ENCODE measurements at regions not wholly inside any gene's neighbourhood (a gene's known extent, or its start where the extent isn't known, plus 50 kb on each side); places are given as distances from the start of the nearest gene placed in this dataset.

GRCh38 chr13:34003656-34004055, 185.7 kb downstream of the RFC3 start:
- Mint-ChIP-seq H3K36me3 (no peaks in the 10 kb centered on the region), H3K4me1 (no peaks in the 10 kb centered on the region), H3K27ac (no peak overlapping the region), H3K4me3 (no peak overlapping the region), H3K9me3 (no peaks in the 10 kb centered on the region), H3K27me3 (no peaks in the 10 kb centered on the region)
- DNase-seq, result no peak

GRCh38 chr13:34004676-34005075, 186.7 kb downstream of the RFC3 start:
- Mint-ChIP-seq H3K36me3 (no peaks in the 10 kb centered on the region), H3K27me3 (no peaks in the 10 kb centered on the region), H3K9me3 (no peaks in the 10 kb centered on the region), H3K4me1 (no peaks in the 10 kb centered on the region), H3K27ac (no peak overlapping the region), H3K4me3 (no peak overlapping the region)
- no peak for DNase-seq

GRCh38 chr13:34006011-34006410, 188.1 kb downstream of the RFC3 start:
- H3K27ac Mint-ChIP-seq, result no peak overlapping the region
- H3K4me1 Mint-ChIP-seq, result no peaks in the 10 kb centered on the region
- DNase-seq, result no peak
- no peaks in the 10 kb centered on the region for H3K36me3 Mint-ChIP-seq
- no peak overlapping the region for H3K4me3 Mint-ChIP-seq
- H3K9me3 Mint-ChIP-seq, result no peaks in the 10 kb centered on the region
- no peaks in the 10 kb centered on the region for H3K27me3 Mint-ChIP-seq

- no peak for DNase-seq
- H3K27ac Mint-ChIP-seq, result no peak overlapping the region
- H3K27me3 Mint-ChIP-seq, result peaks cover 3% of the 10 kb centered on the region
- no peaks in the 10 kb centered on the region for H3K4me1 Mint-ChIP-seq
- H3K4me3 Mint-ChIP-seq, result no peak overlapping the region
- no peaks in the 10 kb centered on the region for H3K36me3 Mint-ChIP-seq
- H3K9me3 Mint-ChIP-seq, result no peaks in the 10 kb centered on the region
Observed at GRCh38 chr13:34011552-34012085, 193.7 kb downstream of the RFC3 start.

GRCh38 chr13:34012382-34012781, 194.4 kb downstream of the RFC3 start:
- Mint-ChIP-seq H3K4me1 (no peaks in the 10 kb centered on the region), H3K27me3 (peaks cover 3% of the 10 kb centered on the region), H3K36me3 (no peaks in the 10 kb centered on the region), H3K4me3 (no peak overlapping the region), H3K9me3 (no peaks in the 10 kb centered on the region), H3K27ac (no peak overlapping the region)
- DNase-seq, result no peak

GRCh38 chr13:34013061-34013460, 195.1 kb downstream of the RFC3 start:
- no peaks in the 10 kb centered on the region for H3K9me3 Mint-ChIP-seq
- H3K27me3 Mint-ChIP-seq, result peaks cover 3% of the 10 kb centered on the region
- no peaks in the 10 kb centered on the region for H3K36me3 Mint-ChIP-seq

GRCh38 chr13:34017231-34017630, 199.3 kb downstream of the RFC3 start:
- H3K4me3 Mint-ChIP-seq, result no peak overlapping the region
- no peak for DNase-seq
- H3K27me3 Mint-ChIP-seq, result peaks cover 9% of the 10 kb centered on the region
- H3K36me3 Mint-ChIP-seq, result peaks cover 1% of the 10 kb centered on the region
- peaks cover 6% of the 10 kb centered on the region for H3K9me3 Mint-ChIP-seq
- no peak overlapping the region for H3K27ac Mint-ChIP-seq
- no peaks in the 10 kb centered on the region for H3K4me1 Mint-ChIP-seq

More at GRCh38 chr13:34013061-34013460, 195.1 kb downstream of the RFC3 start:
- no peak for DNase-seq
- H3K4me3 Mint-ChIP-seq, result no peak overlapping the region
- no peaks in the 10 kb centered on the region for H3K4me1 Mint-ChIP-seq
- no peak overlapping the region for H3K27ac Mint-ChIP-seq

GRCh38 chr13:34019870-34020269, 201.9 kb downstream of the RFC3 start:
- H3K27ac Mint-ChIP-seq, result no peak overlapping the region
- H3K4me1 Mint-ChIP-seq, result no peaks in the 10 kb centered on the region
- H3K9me3 Mint-ChIP-seq, result peaks cover 6% of the 10 kb centered on the region
- H3K36me3 Mint-ChIP-seq, result peaks cover 1% of the 10 kb centered on the region
- no peak overlapping the region for H3K4me3 Mint-ChIP-seq
- DNase-seq, result no peak
- peaks cover 7% of the 10 kb centered on the region for H3K27me3 Mint-ChIP-seq

GRCh38 chr13:34020388-34020787, 202.4 kb downstream of the RFC3 start:
- peaks cover 6% of the 10 kb centered on the region for H3K9me3 Mint-ChIP-seq
- no peaks in the 10 kb centered on the region for H3K4me1 Mint-ChIP-seq
- no peak overlapping the region for H3K4me3 Mint-ChIP-seq
- H3K27ac Mint-ChIP-seq, result no peak overlapping the region
- H3K27me3 Mint-ChIP-seq, result peaks cover 6% of the 10 kb centered on the region
- no peak for DNase-seq
- peaks cover 1% of the 10 kb centered on the region for H3K36me3 Mint-ChIP-seq

GRCh38 chr13:34021619-34022018, 203.7 kb downstream of the RFC3 start:
- no peak for DNase-seq
- peaks cover 6% of the 10 kb centered on the region for H3K9me3 Mint-ChIP-seq
- peaks cover 6% of the 10 kb centered on the region for H3K27me3 Mint-ChIP-seq
- H3K27ac Mint-ChIP-seq, result no peak overlapping the region
- H3K4me1 Mint-ChIP-seq, result no peaks in the 10 kb centered on the region
- H3K4me3 Mint-ChIP-seq, result no peak overlapping the region
- H3K36me3 Mint-ChIP-seq, result peaks cover 1% of the 10 kb centered on the region

GRCh38 chr13:34025746-34026145, 207.8 kb downstream of the RFC3 start:
- DNase-seq, result no peak
- no peak overlapping the region for H3K27ac Mint-ChIP-seq

GRCh38 chr13:34026308-34026707, 208.4 kb downstream of the RFC3 start:
- Mint-ChIP-seq H3K4me1 (no peaks in the 10 kb centered on the region), H3K27ac (no peak overlapping the region), H3K36me3 (peaks cover 1% of the 10 kb centered on the region), H3K9me3 (peaks cover 7% of the 10 kb centered on the region), H3K4me3 (no peak overlapping the region), H3K27me3 (peaks cover under 1% of the 10 kb centered on the region)
- DNase-seq, result no peak

More at GRCh38 chr13:34025746-34026145, 207.8 kb downstream of the RFC3 start:
- no peaks in the 10 kb centered on the region for H3K4me1 Mint-ChIP-seq
- no peak overlapping the region for H3K4me3 Mint-ChIP-seq
- H3K9me3 Mint-ChIP-seq, result peaks cover 7% of the 10 kb centered on the region
- peaks cover 1% of the 10 kb centered on the region for H3K36me3 Mint-ChIP-seq
- no peaks in the 10 kb centered on the region for H3K27me3 Mint-ChIP-seq

GRCh38 chr13:34028496-34029442, 210.8 kb downstream of the RFC3 start:
- no peak for DNase-seq
- peaks cover 2% of the 10 kb centered on the region for H3K9me3 Mint-ChIP-seq
- H3K27ac Mint-ChIP-seq, result no peak overlapping the region
- no peak overlapping the region for H3K4me3 Mint-ChIP-seq
- H3K27me3 Mint-ChIP-seq, result peaks cover 3% of the 10 kb centered on the region
- H3K36me3 Mint-ChIP-seq, result no peaks in the 10 kb centered on the region
- no peaks in the 10 kb centered on the region for H3K4me1 Mint-ChIP-seq

GRCh38 chr13:34030782-34031181, 212.8 kb downstream of the RFC3 start:
- DNase-seq, result no peak
- no peak overlapping the region for H3K4me3 Mint-ChIP-seq
- no peak overlapping the region for H3K27ac Mint-ChIP-seq
- H3K36me3 Mint-ChIP-seq, result no peaks in the 10 kb centered on the region
- H3K4me1 Mint-ChIP-seq, result no peaks in the 10 kb centered on the region
- peaks cover 6% of the 10 kb centered on the region for H3K9me3 Mint-ChIP-seq
- H3K27me3 Mint-ChIP-seq, result peaks cover 11% of the 10 kb centered on the region

- H3K9me3 Mint-ChIP-seq, result peaks cover 6% of the 10 kb centered on the region
- no peak for DNase-seq
- no peaks in the 10 kb centered on the region for H3K36me3 Mint-ChIP-seq
- no peak overlapping the region for H3K4me3 Mint-ChIP-seq
- H3K4me1 Mint-ChIP-seq, result no peaks in the 10 kb centered on the region
- H3K27me3 Mint-ChIP-seq, result peaks cover 11% of the 10 kb centered on the region
- H3K27ac Mint-ChIP-seq, result no peak overlapping the region
Observed at GRCh38 chr13:34031610-34032009, 213.7 kb downstream of the RFC3 start.

GRCh38 chr13:34034411-34034810, 216.5 kb downstream of the RFC3 start:
- no peak overlapping the region for H3K4me3 Mint-ChIP-seq
- DNase-seq, result no peak
- peaks cover 12% of the 10 kb centered on the region for H3K27me3 Mint-ChIP-seq
- H3K36me3 Mint-ChIP-seq, result no peaks in the 10 kb centered on the region
- no peak overlapping the region for H3K27ac Mint-ChIP-seq
- H3K4me1 Mint-ChIP-seq, result no peaks in the 10 kb centered on the region
- H3K9me3 Mint-ChIP-seq, result peaks cover 6% of the 10 kb centered on the region
